ENCODE measurements at regions not wholly inside any gene's neighbourhood (a gene's known extent, or its start where the extent isn't known, plus 50 kb on each side); places are given as distances from the start of the nearest gene placed in this dataset.
"Not testable (repeated sequence)": the region's sequence is repeated elsewhere in the genome, so short reads cannot be mapped to it uniquely, and the experiment has no call there.

DNA sequence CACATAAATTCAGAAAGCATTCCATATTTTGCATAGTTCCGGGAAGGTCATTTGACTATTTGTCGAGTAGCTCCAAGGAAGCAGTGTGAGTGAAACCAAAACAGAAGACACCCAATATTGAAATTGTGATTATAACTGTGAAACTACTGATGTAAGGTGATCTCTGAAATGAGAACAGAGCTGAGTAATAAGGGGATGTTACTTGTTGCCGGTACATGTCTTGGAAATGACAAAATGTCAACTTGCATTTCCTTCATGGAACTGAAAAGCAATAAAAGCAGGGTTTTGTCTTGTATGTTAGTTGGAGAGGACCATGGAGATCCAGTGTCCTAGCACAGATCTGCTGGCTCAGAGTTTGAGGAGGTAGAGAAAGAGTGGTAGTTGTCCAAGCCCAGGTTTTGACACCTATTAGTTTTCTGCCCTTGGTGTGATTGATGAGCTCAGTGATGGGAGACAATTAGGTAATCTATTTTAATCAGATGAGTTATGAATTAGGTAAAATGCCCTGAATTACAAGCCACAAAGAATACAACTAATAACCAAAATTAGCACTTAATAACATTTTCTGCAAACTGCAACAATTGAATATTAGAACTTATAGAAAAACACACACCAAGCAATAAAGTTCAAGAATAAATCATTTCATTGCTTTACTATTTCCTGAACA is 58.7 kb upstream of the ZNF519 start:
- POLR2A ChIA-PET; H3K36me3 ChIP-seq (ENCODE audit: control insufficient read depth in 2 of 2, extremely low read depth in 1 of 2, insufficient read depth in 2 of 2, low read length in 2 of 2); H3K4me2 ChIP-seq (ENCODE audit: insufficient read depth, low read length); FAIRE-seq; CTCF ChIA-PET; dilution Hi-C loops (cut with MboI; ENCODE audit: extremely low pct_ligation_motif_present, low sequenced_read_pairs); H2AFZ ChIP-seq (ENCODE audit: low read depth, low read length); H4K20me1 ChIP-seq (replicated peaks; ENCODE audit: control insufficient read depth, extremely low read depth, insufficient read depth, low read length); H3K79me2 ChIP-seq (ENCODE audit: control insufficient read depth, insufficient read depth, low read length); DNase-seq (ENCODE audit: low read depth, low spot score); intact Hi-C loops (cut with micrococcal nuclease); H3K27ac ChIP-seq (ENCODE audit: insufficient read depth, low read depth, low read length); H3K4me3 ChIP-seq (replicated peaks in 1 of 3; ENCODE audit: insufficient read depth in 1 of 3, low read depth in 1 of 3, low read length in 3 of 3); H3K9ac ChIP-seq (replicated peaks; ENCODE audit: extremely low read depth, insufficient read depth, low read length); BruUV-seq (replicated peaks); H3K9me3 ChIP-seq (replicated peaks; ENCODE audit: control insufficient read depth, insufficient read depth, low read length); H3K9me1 ChIP-seq (replicated peaks; ENCODE audit: control insufficient read depth, extremely low read depth, insufficient read depth, low read length); H3K27me3 ChIP-seq (ENCODE audit: control insufficient read depth in 2 of 2, insufficient read depth in 2 of 2, low read length in 2 of 2): not testable (repeated sequence)
- H3K4me1 ChIP-seq (ENCODE audit: control insufficient read depth, extremely low read depth, insufficient read depth, low read length), result peaks cover 12% of the 10 kb centered on the region

DNA sequence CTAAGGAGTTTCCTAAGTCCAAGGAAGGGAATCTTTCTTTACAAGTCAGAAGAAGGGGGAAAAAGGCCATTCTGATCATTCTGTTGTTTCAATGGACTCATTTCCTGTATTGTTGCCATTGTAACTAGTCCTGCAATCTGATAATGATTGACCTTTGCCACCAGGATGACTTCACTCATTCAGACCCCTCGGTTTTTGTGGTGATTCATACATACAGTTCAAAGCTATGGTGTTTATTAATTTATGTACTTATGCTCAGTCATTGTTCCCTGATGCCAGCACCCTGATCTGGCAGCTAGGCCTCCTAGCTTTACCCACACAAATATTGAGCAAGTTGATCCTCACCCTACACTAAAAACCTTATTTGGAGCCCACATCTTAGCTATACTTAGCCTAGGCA is 57.6 kb upstream of the ZNF519 start:
- no TSS peak for BruUV-seq (replicated peaks)
- H3K27me3 ChIP-seq (ENCODE audit: control insufficient read depth in 2 of 2, insufficient read depth in 2 of 2, low read length in 2 of 2), result peaks cover 0 to 4% of the 10 kb centered on the region in 2 experiments
- H2AFZ ChIP-seq (ENCODE audit: low read depth, low read length), result no peak overlapping the region
- no peak overlapping the region for H3K4me3 ChIP-seq (replicated peaks in 1 of 3; ENCODE audit: insufficient read depth in 1 of 3, low read depth in 1 of 3, low read length in 3 of 3)
- no peaks in the 10 kb centered on the region for H3K9me1 ChIP-seq (replicated peaks; ENCODE audit: control insufficient read depth, extremely low read depth, insufficient read depth, low read length)
- no peaks in the 10 kb centered on the region for H4K20me1 ChIP-seq (replicated peaks; ENCODE audit: control insufficient read depth, extremely low read depth, insufficient read depth, low read length)
- peaks cover 12% of the 10 kb centered on the region for H3K4me1 ChIP-seq (ENCODE audit: control insufficient read depth, extremely low read depth, insufficient read depth, low read length)
- no peaks in the 10 kb centered on the region for H3K36me3 ChIP-seq (ENCODE audit: control insufficient read depth in 2 of 2, extremely low read depth in 1 of 2, insufficient read depth in 2 of 2, low read length in 2 of 2)
- no peak overlapping the region for H3K9ac ChIP-seq (replicated peaks; ENCODE audit: extremely low read depth, insufficient read depth, low read length)
- ChIA-PET POLR2A (no interaction called here), CTCF (no interaction called here)
- H3K4me2 ChIP-seq (ENCODE audit: insufficient read depth, low read length), result peak overlapping the region; percentile 58
- H3K9me3 ChIP-seq (replicated peaks; ENCODE audit: control insufficient read depth, insufficient read depth, low read length), result no peaks in the 10 kb centered on the region
- no peaks in the 10 kb centered on the region for H3K79me2 ChIP-seq (ENCODE audit: control insufficient read depth, insufficient read depth, low read length)
- TF ChIP-seq POLR2A (IDR thresholded peaks at IDR 0.05; ENCODE audit: low read depth, low read length) (no peak), EZH2 (IDR thresholded peaks at IDR 0.05; ENCODE audit: borderline replicate concordance, low read depth, low read length, severe bottlenecking) (no peak), GATA2 (IDR thresholded peaks at IDR 0.05; ENCODE audit: insufficient read depth, insufficient read length, low read depth, low read length) (peak; percentile 89), CTCF (IDR thresholded peaks at IDR 0.05; ENCODE audit: extremely low read depth in 1 of 2, insufficient read depth in 1 of 2, low read depth in 1 of 2, low read length in 2 of 2) (no peak), FOS (IDR thresholded peaks at IDR 0.05; ENCODE audit: borderline replicate concordance, insufficient read depth, low read length) (peak; percentile 57), MYC (IDR thresholded peaks at IDR 0.05; ENCODE audit: low read depth, low read length) (no peak), JUN (IDR thresholded peaks at IDR 0.05; ENCODE audit: borderline replicate concordance, insufficient read depth, insufficient read length, low read depth) (peak; percentile 76), POLR2AphosphoS5 (IDR thresholded peaks at IDR 0.05; ENCODE audit: insufficient read depth, low read depth, low read length) (peak; percentile 42)
- TF ChIP-seq, protein P1, sequence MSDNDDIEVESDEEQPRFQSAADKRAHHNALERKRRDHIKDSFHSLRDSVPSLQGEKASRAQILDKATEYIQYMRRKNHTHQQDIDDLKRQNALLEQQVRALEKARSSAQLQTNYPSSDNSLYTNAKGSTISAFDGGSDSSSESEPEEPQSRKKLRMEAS (IDR thresholded peaks at IDR 0.05; ENCODE audit: insufficient read depth, insufficient read length), result no peak
- peak; percentile 44 for DNase-seq (ENCODE audit: low read depth, low spot score)
- dilution Hi-C loops (cut with MboI; ENCODE audit: extremely low pct_ligation_motif_present, low sequenced_read_pairs), result no loop called here
- FAIRE-seq, result peak; percentile 56
- H3K27ac ChIP-seq (ENCODE audit: insufficient read depth, low read depth, low read length), result peak overlapping the region; percentile 78
- intact Hi-C loops (cut with micrococcal nuclease), result no loop called here

Data from endothelial cell of umbilical vein (primary cell).